Cerebellar cortex (tissue), 1 donor: ENCODE measurements at regions not wholly inside any gene's neighbourhood (a gene's known extent, or its start where the extent isn't known, plus 50 kb on each side); places are given as distances from the start of the nearest gene placed in this dataset.
"Not testable (repeated sequence)": the region's sequence is repeated elsewhere in the genome, so short reads cannot be mapped to it uniquely, and the experiment has no call there.

Experiments used
- DNase-seq: peaks from one replicate; pipeline ENCODE4 v3.0.0-alpha.2; 2015; ENCODE audit warnings: low spot score

DNA sequence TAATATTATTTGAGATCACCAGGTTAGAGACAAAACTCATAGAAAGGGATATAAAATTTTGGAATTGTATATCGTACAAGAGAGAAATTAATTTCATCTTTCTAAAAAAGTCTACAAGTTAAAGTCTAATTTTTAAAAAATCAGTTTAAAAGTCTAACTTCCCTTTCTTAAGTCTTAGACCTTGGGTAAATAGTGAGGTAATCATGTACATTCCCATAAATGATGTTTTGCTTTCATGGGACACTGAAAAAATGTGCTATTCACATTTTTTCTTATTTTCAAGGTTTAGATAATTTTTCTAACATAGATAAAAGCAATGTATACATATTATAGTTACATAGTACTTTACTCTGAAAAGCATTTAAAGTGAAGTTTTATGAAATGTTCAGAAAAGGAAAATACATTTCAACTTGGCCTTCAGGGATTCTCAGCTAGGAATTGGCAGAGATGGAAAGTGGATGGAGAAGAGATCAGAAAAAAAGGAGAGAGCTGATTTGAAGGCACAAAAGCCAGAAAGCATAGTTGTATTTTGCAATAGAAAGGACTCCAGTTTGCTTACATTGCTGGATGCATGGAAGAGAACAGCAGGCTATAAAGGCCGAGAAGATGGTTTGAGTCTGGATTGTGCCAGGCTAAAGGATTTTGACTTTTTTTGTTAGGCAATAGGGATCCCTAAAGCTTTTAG, 194.0 kb downstream of the CASP12 start:
- DNase-seq, result peak; percentile 4

DNA sequence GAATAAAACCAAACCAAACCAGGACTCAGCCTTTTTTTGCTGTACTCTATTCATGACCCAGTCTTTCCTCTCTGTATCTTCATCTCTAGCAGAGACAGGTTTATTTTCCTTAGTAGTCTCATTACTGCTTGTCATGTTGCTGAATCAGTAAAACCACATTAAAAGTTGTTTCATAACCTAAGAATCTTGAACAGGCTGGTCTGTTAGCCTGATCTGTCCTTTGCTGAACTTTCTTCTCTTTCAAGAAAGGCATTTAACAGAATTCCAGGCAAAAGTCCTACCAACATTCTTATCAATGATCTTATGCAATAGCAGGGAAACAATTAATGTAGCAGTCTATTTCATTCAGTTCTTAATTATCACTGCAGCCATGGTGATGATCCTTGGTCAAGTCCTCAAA, 197.7 kb downstream of the CASP12 start:
- DNase-seq, result no peak

DNA sequence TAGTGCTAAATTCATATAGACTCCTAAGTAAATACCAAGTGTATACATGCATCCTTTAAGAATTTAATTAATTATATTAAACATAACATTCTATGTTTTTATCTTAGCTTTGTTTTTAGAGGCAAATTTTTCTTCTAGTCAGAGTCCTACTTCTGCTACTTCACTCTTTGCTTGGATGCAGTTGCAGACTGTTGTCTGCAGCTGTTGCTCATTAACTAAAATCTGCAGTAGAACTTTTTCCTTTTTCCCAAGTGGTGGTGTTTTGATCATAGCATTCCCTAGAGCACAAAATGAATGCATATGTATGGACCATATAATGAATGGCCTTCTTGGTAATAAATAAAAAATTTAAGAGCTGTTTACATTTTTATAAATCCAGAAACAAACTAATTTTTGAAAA, 198.3 kb downstream of the CASP12 start:
- DNase-seq, result no peak

DNA sequence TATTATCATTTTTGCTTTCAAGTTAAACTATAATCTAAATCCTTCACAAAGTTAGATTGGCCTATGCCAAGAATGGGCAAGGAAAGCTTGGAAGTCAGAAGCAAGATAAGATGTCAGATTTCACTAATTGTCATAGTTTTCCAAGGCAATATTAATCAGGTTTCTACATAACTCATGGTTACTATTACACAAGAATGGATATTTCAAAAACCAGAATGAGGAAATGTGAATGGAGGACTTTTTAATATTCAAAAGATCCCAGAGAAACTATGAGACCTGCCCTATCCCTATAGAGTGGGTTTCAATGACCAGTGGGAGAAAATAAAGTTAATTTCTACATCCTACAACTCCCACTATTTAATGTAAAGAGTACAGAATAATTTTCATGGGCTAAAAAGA, 203.2 kb downstream of the CASP12 start:
- no peak for DNase-seq

DNA sequence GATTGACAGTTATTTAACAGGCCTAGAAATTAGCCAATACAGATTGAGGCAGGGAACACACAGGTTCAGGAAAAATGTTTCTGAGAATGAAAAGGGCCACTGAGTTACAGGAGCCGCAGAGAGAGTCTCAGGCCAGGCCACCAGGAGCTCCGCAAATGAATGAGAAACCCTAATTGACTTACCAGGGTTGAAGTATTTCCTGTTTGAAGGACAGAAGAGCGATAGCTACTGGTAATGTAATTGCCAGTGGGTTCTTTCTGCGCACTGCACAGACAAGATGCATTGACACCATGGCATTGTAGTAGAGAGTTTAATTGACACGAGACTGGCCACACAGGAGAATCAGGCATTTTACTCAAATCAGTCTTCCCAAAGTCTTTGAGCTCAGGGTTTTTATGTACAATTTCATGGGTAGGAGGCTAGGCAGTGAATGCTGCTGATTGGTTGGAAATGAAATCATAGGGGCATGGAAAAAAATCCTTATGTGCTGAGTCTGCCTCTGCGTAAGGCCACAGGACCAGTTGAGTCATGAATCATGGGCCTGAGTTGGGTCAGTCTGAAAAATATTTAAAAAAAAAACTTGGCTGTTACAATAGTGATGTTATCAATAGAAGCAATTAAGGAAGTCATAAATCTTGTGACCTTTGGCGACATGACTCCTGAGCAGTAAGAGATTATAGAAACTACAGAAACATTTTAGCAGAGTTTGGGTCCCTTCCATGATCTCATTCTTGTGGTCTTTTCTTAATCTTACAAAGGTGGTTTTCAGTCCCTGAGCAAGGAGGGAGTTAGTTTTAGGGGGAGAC, 203.8 kb downstream of the CASP12 start:
- no peak for DNase-seq

DNA sequence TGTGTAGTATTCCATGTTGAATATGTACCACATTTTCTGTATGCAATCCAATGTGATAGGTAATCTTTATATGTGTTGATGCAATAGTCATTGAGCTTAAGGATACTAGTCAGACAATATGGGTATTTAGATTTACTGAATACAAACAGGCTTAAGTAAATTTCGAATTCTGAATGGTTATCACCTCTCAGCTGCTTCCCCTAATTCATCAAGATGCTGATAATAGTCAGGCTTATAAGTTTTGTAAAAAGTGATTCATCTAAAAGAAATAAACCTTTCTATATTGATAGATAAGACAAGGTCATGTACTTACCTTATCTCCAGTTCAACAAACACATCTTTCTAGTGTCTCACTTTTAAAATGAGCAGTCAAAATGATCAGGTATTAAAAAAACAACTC, 205.5 kb downstream of the CASP12 start:
- DNase-seq, result no peak

DNA sequence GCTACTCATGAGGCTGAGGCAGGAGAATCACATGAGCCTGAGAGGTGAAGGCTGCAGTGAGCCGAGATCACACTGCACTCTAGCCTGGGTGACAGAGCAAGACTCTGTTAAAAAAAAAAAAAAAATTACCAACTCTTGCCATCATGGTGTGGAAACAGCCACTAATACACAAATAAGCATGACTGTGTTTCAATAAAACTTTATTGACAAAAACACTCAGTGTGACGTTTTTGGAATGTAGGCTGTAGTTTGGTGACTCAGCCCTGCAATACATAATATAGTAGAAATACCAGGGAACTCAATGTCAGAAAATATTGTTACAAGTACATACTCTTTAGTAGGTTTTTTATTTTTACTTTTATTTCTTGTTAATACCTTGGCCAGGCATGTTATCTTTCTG, 207.1 kb downstream of the CASP12 start:
- no peak for DNase-seq

DNA sequence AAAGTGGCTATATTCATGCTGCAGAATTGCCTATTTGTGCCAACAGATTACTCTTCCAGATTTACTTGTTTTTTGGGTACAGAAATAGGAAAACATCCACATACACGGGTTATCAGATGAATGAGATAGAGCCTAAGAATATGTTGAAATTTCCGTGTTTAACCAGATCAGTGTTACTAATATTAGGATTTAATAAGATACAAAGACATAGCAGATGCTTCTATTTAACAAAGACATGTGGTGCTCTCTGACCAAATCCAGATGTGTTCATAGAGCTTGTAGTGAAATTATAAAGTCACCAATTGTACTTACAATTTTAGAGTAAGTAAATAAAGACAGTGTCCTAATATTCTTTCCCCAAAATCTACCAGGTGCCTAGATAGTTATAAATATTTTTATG, 208.0 kb downstream of the CASP12 start:
- DNase-seq, result no peak

DNA sequence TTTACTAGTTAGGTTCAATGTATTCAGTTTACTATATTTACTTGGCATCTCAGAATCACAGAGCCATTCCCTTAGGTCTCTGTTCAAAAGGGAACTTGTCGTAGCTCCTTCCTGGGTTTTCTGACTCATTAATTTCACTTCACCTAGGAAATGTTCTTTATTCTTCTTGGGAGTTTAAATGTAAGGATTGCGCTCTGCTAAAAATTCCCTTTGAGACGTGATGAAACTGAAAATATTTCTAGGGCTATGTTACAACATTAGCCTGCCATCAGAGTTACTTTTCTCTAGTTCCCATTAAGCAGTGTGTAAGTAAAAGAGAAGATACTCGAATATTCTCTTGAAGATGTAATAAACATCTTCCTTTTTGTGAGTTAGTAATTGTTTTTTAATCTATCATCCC, 209.5 kb downstream of the CASP12 start:
- no peak for DNase-seq

DNA sequence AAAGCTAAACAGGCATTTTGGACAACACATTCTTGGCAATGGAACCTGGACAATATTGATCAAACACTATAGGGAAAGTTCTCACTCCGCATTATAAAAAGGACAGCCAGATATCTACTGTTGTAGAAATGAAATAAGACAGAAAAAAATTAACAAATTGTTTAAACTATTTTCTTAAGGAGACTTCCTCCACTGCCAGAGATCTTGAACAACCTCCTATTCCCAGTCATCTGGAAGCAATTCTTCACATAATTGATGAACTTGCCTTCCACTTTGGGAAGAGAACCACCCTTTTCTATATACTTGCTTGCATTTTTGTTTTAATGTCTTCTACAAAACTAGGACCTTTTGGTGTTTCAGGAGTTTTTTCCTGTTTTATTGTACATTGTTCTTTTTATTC, 216.1 kb downstream of the CASP12 start:
- no peak for DNase-seq

DNA sequence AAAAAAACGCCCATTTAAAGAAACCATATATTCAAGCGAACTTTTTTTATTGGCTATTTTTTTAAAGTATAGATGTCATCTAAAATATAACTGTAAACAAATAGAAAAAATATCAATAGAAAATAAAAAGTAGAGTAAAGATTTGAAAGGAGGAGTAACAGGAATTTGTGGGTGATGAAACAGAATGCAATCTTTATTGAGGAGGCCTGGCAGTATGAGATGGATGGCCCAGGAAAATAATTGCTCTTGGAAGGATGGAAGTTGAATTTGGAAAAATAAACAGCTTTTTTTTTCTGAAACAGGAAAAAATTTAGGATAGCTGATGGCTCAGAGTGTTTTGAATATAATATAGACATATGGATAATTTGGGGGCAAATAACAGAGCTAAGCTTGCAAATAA, 219.0 kb downstream of the CASP12 start:
- DNase-seq, result no peak

DNA sequence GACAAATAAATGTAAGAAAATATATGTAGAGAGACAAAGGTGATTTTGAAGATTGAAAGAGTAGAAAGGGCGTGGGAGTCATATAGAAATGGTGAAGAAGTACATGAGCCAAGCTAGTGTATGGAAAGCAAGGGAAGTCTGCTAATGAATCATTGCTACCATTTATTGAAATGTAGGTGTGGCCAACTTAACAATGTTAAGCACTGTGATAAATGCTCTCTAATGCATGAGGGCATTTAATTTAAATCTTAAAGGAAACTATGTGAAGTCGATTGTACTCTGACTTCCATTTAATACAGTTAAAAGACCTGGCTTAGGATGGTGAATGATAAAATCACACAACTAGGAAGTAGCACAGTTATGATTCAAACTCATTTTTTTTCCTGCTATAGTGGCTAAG, 219.9 kb downstream of the CASP12 start:
- DNase-seq, result no peak

DNA sequence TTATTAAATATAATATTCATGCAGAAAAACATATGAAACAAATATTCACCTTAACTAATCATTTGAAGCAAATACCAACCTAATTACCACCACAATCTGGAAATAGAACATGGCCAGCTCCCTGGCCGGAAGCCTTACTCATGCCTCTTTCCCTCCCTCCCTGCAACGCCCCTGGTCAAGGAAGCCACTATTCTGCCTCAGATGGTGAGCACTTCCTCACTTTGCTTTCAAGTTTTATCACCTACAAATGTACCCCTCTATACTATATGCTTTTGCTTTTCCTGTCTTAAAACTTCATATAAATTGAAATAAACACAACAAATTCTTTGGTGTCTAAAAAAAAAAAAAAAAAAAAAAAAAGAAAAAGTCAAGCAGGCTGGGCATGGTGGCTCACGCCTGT, 221.2 kb downstream of the CASP12 start:
- not testable (repeated sequence) for DNase-seq

DNA sequence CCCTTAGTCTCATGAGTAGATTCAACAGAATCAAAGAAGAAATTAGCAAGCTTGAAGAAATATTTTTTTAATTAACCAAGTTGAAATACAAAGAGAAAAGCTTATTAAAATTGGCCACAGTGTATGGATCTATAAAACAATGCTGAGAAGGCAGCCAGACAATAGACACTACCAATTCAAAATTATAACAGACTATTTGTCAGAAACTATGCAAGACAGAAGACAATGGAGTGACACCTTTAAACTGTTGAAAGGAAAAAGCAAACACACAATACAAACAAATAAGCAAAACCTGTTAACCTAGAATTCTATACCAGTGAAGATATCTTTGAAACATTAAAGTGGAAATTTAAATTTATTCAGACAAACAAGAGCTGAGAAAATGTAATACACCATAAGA, 225.4 kb downstream of the CASP12 start:
- DNase-seq, result no peak

DNA sequence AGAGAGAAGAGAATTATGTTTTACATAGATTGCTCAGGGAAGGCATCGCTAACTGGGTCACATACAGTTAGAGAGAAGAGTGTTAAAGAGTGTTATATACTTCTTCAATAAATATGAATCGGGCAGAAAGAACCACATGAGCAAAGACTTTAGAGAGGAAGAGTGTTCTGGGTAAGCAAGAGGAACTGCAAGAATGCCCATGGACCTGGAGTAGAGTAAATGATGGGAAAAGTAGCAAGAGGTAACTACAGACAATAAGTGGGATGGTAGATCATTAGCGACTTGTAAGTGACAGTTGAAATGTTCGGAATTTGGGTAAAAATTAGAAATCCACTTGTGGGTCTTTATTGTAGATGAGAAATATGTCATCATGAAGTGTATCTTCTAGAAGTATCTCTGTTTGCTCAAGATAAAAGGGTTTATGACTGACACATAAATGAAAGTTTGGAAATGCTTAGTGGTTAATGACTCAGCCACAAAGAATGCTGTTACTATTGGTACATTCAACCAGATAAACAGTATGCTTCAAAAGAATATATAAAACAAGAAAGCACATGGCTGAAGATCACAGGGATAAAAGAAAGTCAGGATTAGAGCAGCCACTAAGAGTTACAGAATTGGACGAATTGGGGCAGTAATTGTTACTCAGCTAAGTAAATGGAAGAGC, 229.3 kb downstream of the CASP12 start:
- no peak for DNase-seq

DNA sequence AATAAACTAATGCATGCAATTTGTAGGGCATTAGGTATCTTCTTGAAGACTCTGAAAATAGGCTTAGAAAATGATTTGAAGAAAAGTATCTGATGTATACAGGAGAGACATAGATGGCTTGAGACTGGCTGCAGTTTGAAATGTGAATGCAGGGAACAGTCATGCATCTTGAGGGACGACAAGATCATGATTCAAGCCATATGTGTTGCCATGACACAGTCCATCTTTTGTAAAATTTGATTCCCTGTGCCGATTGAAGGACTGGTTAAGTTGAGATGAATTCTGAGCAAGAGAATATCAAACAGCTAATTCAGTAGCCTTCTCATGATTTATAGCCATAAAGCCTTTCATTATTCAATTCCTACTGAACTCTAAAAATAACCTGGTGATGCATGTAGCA, 231.6 kb downstream of the CASP12 start:
- DNase-seq, result no peak

DNA sequence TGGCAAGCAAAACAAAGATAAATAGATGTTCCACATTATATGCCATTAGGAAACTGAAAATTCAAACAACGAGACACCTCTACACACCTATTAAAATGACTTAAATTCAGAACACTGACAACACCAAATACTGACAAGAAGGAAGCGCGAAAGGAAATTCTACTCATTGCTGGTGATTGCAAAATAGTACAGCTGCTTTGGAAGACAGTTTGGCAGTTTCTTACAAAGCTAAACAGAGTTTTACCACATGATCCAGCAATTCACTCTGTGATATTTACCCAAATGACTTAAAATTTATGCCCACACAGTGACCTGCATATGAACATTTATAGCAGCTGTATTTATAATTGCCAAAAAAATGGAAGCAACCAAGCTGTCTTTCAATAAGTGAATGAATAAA, 232.6 kb downstream of the CASP12 start:
- no peak for DNase-seq

DNA sequence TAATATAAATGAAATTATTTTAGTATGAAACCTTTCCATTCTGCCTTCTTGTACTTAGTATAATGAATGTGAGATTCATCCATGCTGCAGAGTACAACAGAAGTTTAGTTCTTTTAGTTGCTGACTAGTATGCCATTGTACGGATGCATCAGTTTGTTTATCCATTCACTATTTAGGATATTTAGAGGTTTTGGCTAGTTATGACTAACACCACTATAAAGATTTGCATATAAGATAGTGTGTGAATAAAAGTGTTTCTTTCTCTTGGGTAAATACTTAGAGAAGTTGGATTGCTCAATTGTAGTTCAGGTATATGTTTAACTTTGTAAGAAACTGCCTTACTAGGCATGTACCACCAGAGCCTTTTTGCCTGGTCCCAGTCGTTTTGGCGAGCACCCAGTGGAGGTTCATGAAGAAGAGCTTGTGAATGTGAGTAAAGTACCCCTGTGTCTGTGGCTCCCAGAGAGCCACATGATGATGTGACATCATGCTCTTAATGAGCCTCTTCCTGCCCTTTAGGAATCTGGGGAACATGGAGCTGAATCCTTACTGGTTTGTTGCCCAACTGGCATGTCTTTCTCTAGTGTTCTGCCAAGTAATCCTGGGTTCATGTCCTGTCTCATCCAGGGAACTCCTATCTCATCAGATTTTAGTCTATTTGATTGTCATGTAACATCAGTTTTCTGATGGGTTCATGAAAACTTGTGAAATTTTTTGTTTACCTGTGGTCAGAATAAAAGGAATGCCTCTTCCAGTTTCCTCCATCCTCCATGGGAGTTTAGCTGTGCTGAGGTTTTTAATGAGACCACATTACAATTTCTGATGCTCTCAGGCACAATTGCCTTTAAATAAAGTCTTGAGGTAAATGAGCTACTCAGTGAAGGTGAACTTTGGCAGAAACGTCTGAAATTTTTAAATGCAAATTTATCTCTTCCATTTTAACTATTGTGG, 234.8 kb downstream of the CASP12 start:
- no peak for DNase-seq

DNA sequence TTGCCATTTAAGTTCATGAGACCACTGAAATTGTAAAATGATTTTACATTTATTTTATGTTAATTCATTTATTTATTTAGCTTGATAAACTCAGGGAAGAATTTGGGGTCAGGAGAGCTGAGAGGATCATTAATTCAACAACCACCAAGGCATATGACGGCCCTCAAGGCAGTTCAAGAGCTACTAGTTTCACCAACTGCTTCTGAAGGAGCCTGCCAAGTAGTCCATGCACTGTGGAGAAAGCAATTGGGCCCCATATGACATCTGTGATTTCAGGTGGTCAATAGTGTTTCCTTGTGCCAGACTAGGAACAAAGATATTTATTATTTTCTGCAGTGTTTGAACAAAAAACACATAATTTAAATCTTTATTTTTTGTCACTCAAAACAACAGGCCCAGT, 236.4 kb downstream of the CASP12 start:
- DNase-seq, result peak; percentile 68

DNA sequence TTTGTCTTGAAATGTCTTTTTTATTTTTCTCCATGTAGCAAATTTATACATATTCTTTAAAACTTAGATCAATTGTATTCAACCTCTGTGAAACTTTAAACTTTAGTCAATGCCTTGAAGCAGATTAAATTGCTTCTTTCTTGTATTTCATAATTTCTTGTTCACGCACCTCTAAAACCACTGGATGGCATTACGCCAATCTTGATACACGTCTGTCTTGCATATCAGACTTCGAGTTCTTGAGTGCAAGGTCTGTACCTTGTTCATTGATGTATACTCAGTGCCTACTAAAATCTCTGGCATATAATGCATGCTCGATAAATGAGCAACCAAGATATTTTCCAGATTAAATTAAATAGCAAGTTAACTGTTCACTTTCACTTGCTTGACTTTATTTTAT, 236.8 kb downstream of the CASP12 start:
- DNase-seq, result no peak

DNA sequence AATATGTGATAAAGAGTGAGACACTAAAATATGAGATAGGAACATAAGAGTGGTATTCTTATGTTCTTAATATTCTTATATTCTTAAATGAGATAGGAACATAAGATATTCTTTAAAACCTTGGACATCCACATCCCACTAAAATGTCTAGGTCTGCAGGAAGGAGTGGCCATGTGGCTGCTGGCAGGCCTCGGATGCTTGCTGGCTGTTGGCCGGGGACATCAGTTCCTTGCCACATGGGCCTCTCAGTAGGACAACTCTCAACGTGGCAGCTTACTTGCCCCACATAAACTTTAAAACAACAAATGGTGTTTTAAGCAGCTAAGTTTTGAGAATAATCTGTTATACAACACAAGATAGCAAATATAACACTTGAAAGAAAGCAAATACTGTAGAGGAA, 240.1 kb downstream of the CASP12 start:
- DNase-seq, result peak; percentile 56

DNA sequence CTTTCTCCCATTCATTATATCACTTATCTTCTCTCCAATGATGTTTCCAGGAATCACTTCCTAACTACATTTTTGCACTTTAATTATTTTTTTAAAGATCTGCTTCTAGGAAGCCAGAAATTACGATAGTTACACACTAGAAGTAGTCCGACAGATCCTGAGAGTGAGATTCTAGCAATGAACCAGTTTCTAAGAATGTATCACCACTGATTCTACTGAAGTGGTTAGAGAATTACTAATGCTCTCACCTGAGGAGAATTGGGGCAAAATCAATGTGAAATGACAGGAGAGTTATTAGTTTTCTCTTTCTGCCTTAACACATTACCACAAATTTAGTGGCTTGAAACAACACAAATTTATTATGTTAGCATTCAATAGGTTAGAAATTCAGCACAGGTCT, 241.2 kb downstream of the CASP12 start:
- no peak for DNase-seq
